Loucy (cell line): ENCODE measurements at regions not wholly inside any gene's neighbourhood (a gene's known extent, or its start where the extent isn't known, plus 50 kb on each side); places are given as distances from the start of the nearest gene placed in this dataset.

ENCODE experiments used
- H2AFZ ChIP-seq: fragments of 200-600 bp; sonication (generic); 2 replicates; pipeline ENCODE4 v1.6.0; 2016; ENCODE audit warnings: antibody characterized with exemption, mild to moderate bottlenecking, low read length, moderate library complexity
- H3F3A ChIP-seq: fragments of 200-600 bp; 2 replicates; pipeline ENCODE4 v1.6.0; 2016; ENCODE audit warnings: antibody characterized with exemption, low read depth, mild to moderate bottlenecking
- H3K27me3 ChIP-seq: fragments of 200-600 bp; sonication (generic); 2 replicates; pipeline ENCODE4 v1.6.1; 2014; ENCODE audit warnings: low read length, mild to moderate bottlenecking; ENCODE audit not compliant: insufficient read depth, poor library complexity, severe bottlenecking
- H3K36me3 ChIP-seq: fragments of 200-600 bp; sonication (generic); 2 replicates; pipeline ENCODE4 v1.6.1; 2016; ENCODE audit warnings: low read length; ENCODE audit not compliant: insufficient read depth
- H3K4me1 ChIP-seq: fragments of 200-600 bp; sonication (generic); 2 replicates; pipeline ENCODE4 v1.5.1; 2014; ENCODE audit warnings: low read length, mild to moderate bottlenecking; ENCODE audit not compliant: insufficient read depth, poor library complexity, severe bottlenecking
- H3K4me2 ChIP-seq: fragments of 200-600 bp; sonication (generic); 2 replicates; pipeline ENCODE4 v1.6.0; 2014; ENCODE audit warnings: antibody characterized with exemption, low read length, low read depth, mild to moderate bottlenecking; ENCODE audit not compliant: poor library complexity, severe bottlenecking
- H3K4me3 ChIP-seq: fragments of 200-600 bp; sonication (generic); 2 replicates; pipeline ENCODE4 v1.5.1; 2014; ENCODE audit warnings: low read length, mild to moderate bottlenecking, mixed read lengths; ENCODE audit not compliant: poor library complexity, severe bottlenecking
- H3K79me2 ChIP-seq: fragments of 200-600 bp; sonication (generic); 2 replicates; pipeline ENCODE4 v1.6.1; 2014; ENCODE audit warnings: low read length; ENCODE audit not compliant: insufficient read depth
- H3K9ac ChIP-seq: fragments of 200-600 bp; sonication (generic); 2 replicates; pipeline ENCODE4 v1.6.0; 2014; ENCODE audit warnings: mild to moderate bottlenecking, low read depth, low read length, moderate library complexity; ENCODE audit not compliant: poor library complexity, severe bottlenecking
- H3K9me2 ChIP-seq: fragments of 200-600 bp; sonication (generic); replicated peaks from 2 replicates; pipeline ENCODE4 v1.6.1; 2016; ENCODE audit warnings: low read depth, low read length, mixed read lengths
- H3K9me3 ChIP-seq: fragments of 200-600 bp; sonication (generic); 2 replicates; pipeline ENCODE4 v1.6.1; 2014; ENCODE audit warnings: mild to moderate bottlenecking, antibody characterized with exemption, low read length, low read depth; ENCODE audit not compliant: insufficient read depth
- H4K20me1 ChIP-seq: fragments of 200-600 bp; sonication (generic); 2 replicates; pipeline ENCODE4 v1.6.0; 2014; ENCODE audit warnings: antibody characterized with exemption, low read length, mild to moderate bottlenecking; ENCODE audit not compliant: insufficient read depth, poor library complexity, severe bottlenecking
- EZH2phosphoT487 ChIP-seq: fragments of 200-600 bp; IDR thresholded peaks from 2 replicates; pipeline ENCODE4 v1.6.1; 2018; ENCODE audit warnings: antibody characterized with exemption, mild to moderate bottlenecking, moderate library complexity, borderline replicate concordance
- TF ChIP-seq, protein P1 (sequence below): fragments of 200-600 bp; sonication (generic); conservative IDR thresholded peaks from 2 replicates; pipeline ENCODE4 v1.5.1; 2014; ENCODE audit warnings: mild to moderate bottlenecking, antibody characterized with exemption, low read length

DNA sequence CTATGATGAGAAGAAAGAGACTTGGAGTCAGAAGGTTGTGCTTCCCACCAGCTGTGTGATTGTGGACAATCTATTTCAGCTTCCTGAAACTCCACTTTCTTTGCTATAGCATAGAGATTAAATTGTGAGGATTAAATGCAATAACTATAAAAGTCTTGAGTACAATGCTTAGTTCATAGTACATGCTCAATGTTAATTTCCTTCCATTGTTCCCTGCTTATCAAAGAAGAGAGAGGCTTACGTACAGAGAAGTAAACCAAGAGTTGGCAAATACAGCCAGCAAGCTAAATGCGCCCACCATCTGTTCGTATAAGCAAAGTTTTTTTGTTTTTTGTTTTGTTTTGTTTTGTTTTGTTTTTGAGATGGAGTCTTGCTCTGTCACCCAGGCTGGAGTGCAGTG lies 317.9 kb upstream of the NFIA start:
- Histone ChIP-seq H3K9ac (no peak overlapping the region), H2AFZ (no peak overlapping the region), H3K4me2 (no peak overlapping the region), H3K9me2 (no peaks in the 10 kb centered on the region), H3K4me3 (no peak overlapping the region), H4K20me1 (no peaks in the 10 kb centered on the region), H3K36me3 (no peaks in the 10 kb centered on the region), H3K27me3 (no peaks in the 10 kb centered on the region), H3F3A (no peaks in the 10 kb centered on the region), H3K79me2 (no peaks in the 10 kb centered on the region), H3K4me1 (peaks cover 3% of the 10 kb centered on the region), H3K9me3 (0 out of 2 replicates have a peak, but pooled peaks cover 5% of the 10 kb centered on the region)
- TF ChIP-seq, protein P1, sequence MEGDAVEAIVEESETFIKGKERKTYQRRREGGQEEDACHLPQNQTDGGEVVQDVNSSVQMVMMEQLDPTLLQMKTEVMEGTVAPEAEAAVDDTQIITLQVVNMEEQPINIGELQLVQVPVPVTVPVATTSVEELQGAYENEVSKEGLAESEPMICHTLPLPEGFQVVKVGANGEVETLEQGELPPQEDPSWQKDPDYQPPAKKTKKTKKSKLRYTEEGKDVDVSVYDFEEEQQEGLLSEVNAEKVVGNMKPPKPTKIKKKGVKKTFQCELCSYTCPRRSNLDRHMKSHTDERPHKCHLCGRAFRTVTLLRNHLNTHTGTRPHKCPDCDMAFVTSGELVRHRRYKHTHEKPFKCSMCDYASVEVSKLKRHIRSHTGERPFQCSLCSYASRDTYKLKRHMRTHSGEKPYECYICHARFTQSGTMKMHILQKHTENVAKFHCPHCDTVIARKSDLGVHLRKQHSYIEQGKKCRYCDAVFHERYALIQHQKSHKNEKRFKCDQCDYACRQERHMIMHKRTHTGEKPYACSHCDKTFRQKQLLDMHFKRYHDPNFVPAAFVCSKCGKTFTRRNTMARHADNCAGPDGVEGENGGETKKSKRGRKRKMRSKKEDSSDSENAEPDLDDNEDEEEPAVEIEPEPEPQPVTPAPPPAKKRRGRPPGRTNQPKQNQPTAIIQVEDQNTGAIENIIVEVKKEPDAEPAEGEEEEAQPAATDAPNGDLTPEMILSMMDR: no peak
- no peak for TF ChIP-seq EZH2phosphoT487

DNA sequence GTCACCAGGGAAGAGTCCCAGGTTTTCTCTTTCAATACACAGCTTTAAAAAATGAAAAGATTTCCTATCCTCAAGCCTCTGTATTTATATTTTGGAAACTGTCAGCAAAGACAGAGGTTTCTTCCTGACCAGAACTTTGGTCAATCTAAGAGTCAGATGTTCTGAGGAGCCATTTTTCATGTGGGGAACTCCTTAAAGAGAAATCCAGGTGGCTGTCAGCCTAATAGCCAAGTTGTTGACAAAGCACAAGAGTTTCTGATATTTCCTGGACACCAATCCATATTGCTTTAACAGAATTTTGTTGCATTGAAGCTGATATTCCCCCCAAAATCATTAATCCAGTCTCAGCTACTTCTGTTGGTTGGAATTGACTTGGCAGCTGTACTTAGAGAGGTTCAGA lies 318.6 kb upstream of the NFIA start:
- no peaks in the 10 kb centered on the region for H3F3A ChIP-seq
- no peak overlapping the region for H3K9ac ChIP-seq
- H3K36me3 ChIP-seq: no peaks in the 10 kb centered on the region
- no peaks in the 10 kb centered on the region for H4K20me1 ChIP-seq
- no peak for TF ChIP-seq EZH2phosphoT487
- TF ChIP-seq, protein P1: no peak
- no peak overlapping the region for H2AFZ ChIP-seq
- H3K4me2 ChIP-seq: no peak overlapping the region
- no peak overlapping the region for H3K4me3 ChIP-seq
- peaks cover 6% of the 10 kb centered on the region for H3K4me1 ChIP-seq
- no peaks in the 10 kb centered on the region for H3K27me3 ChIP-seq
- H3K79me2 ChIP-seq: no peaks in the 10 kb centered on the region
- H3K9me2 ChIP-seq: no peaks in the 10 kb centered on the region
- 0 out of 2 replicates have a peak, but pooled peaks cover 5% of the 10 kb centered on the region for H3K9me3 ChIP-seq

DNA sequence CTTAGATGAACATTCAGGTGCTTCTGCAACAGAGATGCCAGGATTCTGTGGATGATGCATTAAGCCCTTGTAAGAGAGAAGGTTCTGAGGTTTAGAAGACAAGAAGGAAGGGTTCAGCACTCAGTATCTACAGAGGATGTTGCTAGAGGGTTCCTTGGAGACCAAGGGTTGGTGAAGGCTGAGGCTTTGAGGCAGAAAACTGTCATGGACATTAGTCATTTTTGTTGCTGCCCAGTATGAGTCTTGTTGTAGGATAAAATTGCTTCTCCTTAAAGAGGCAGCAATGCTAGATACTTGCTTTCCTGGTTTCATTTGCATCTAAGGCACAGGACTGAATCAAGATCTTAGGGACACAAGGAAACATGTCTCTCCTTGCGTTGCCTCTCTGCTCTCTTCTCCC lies 319.4 kb upstream of the NFIA start:
- H3K36me3 ChIP-seq: no peaks in the 10 kb centered on the region
- no peak overlapping the region for H3K4me3 ChIP-seq
- H3K4me1 ChIP-seq: peaks cover 6% of the 10 kb centered on the region
- H3K4me2 ChIP-seq: no peak overlapping the region
- H3K79me2 ChIP-seq: no peaks in the 10 kb centered on the region
- H3K9ac ChIP-seq: no peak overlapping the region
- no peaks in the 10 kb centered on the region for H4K20me1 ChIP-seq
- no peak overlapping the region for H2AFZ ChIP-seq
- H3K9me2 ChIP-seq: no peaks in the 10 kb centered on the region
- no peak for TF ChIP-seq EZH2phosphoT487
- TF ChIP-seq, protein P1: no peak
- 0 out of 2 replicates have a peak, but pooled peaks cover 5% of the 10 kb centered on the region for H3K9me3 ChIP-seq
- no peaks in the 10 kb centered on the region for H3K27me3 ChIP-seq
- H3F3A ChIP-seq: no peaks in the 10 kb centered on the region
